ENCODE measurements at regions not wholly inside any gene's neighbourhood (a gene's known extent, or its start where the extent isn't known, plus 50 kb on each side); places are given as distances from the start of the nearest gene placed in this dataset.

GRCh38 chr17:33940769-33941370 lies 314.2 kb upstream of the CCL2 start:
- no peak for TF ChIP-seq RAD21 (IDR thresholded peaks at IDR 0.05; ENCODE audit: low read length)
- TF ChIP-seq CTCF (conservative IDR thresholded peaks at IDR 0.05; ENCODE audit: low read depth, low read length), result no peak
- TF ChIP-seq POLR2A (IDR thresholded peaks at IDR 0.05; ENCODE audit: low read depth, low read length), result no peak
- no peak for TF ChIP-seq FOS (IDR thresholded peaks at IDR 0.05; ENCODE audit: low read depth, low read length)

Data from IMR-90 (cell line).